ENCODE measurements at regions not wholly inside any gene's neighbourhood (a gene's known extent, or its start where the extent isn't known, plus 50 kb on each side); places are given as distances from the start of the nearest gene placed in this dataset.

- intact Hi-C loops (cut with DNase I) = no loop called here
- Histone ChIP-seq H3K27ac (no peak overlapping the region), H3K9me3 (no peaks in the 10 kb centered on the region), H3K4me1 (no peaks in the 10 kb centered on the region), H3K4me3 (no peak overlapping the region), H3K9ac (ENCODE audit: low read depth in 2 of 2, low read length in 2 of 2) (no peak overlapping the region), H3K36me3 (no peaks in the 10 kb centered on the region), H3K27me3 (no peaks in the 10 kb centered on the region)
- TF ChIP-seq CTCF (IDR thresholded peaks at IDR 0.05) = no peak
- no peak for DNase-seq
Measured at GRCh38 chr7:50858528-50859245, 76.0 kb upstream of the GRB10 start.

- TF ChIP-seq CTCF (IDR thresholded peaks at IDR 0.05) = no peak
- H3K36me3 ChIP-seq = no peaks in the 10 kb centered on the region
- H3K27me3 ChIP-seq = no peaks in the 10 kb centered on the region
- H3K9me3 ChIP-seq = no peaks in the 10 kb centered on the region
- no peak overlapping the region for H3K4me3 ChIP-seq
- no peak overlapping the region for H3K9ac ChIP-seq (ENCODE audit: low read depth in 2 of 2, low read length in 2 of 2)
- H3K4me1 ChIP-seq = no peaks in the 10 kb centered on the region
- intact Hi-C loops (cut with DNase I) = no loop called here
- H3K27ac ChIP-seq = no peak overlapping the region
- no peak for DNase-seq
Measured at GRCh38 chr7:50857804-50858489, 75.3 kb upstream of the GRB10 start.

- intact Hi-C loops (cut with DNase I) = no loop called here
Measured at GRCh38 chr7:50856806-50857205, 74.1 kb upstream of the GRB10 start.

GRCh38 chr7:50856231-50856630 is 73.5 kb upstream of the GRB10 start:
- TF ChIP-seq CTCF (IDR thresholded peaks at IDR 0.05) = no peak
- no peak overlapping the region for H3K27ac ChIP-seq
- no peak overlapping the region for H3K4me3 ChIP-seq
- no peaks in the 10 kb centered on the region for H3K4me1 ChIP-seq
- intact Hi-C loops (cut with DNase I) = no loop called here
- no peaks in the 10 kb centered on the region for H3K36me3 ChIP-seq
- H3K9me3 ChIP-seq = no peaks in the 10 kb centered on the region
- no peak overlapping the region for H3K9ac ChIP-seq (ENCODE audit: low read depth in 2 of 2, low read length in 2 of 2)
- no peak for DNase-seq
- no peaks in the 10 kb centered on the region for H3K27me3 ChIP-seq

More at GRCh38 chr7:50856806-50857205, 74.1 kb upstream of the GRB10 start:
- Histone ChIP-seq H3K9me3 (no peaks in the 10 kb centered on the region), H3K9ac (ENCODE audit: low read depth in 2 of 2, low read length in 2 of 2) (no peak overlapping the region), H3K27ac (no peak overlapping the region), H3K4me1 (no peaks in the 10 kb centered on the region), H3K36me3 (no peaks in the 10 kb centered on the region), H3K27me3 (no peaks in the 10 kb centered on the region), H3K4me3 (no peak overlapping the region)
- no peak for TF ChIP-seq CTCF (IDR thresholded peaks at IDR 0.05)
- no peak for DNase-seq

- H3K36me3 ChIP-seq = no peaks in the 10 kb centered on the region
- no peak overlapping the region for H3K4me3 ChIP-seq
- no peak overlapping the region for H3K9ac ChIP-seq (ENCODE audit: low read depth in 2 of 2, low read length in 2 of 2)
- H3K27ac ChIP-seq = no peak overlapping the region
- intact Hi-C loops (cut with DNase I) = no loop called here
- no peaks in the 10 kb centered on the region for H3K9me3 ChIP-seq
- DNase-seq = no peak
- H3K27me3 ChIP-seq = no peaks in the 10 kb centered on the region
- no peaks in the 10 kb centered on the region for H3K4me1 ChIP-seq
- no peak for TF ChIP-seq CTCF (IDR thresholded peaks at IDR 0.05)
Measured at GRCh38 chr7:50855526-50855925, 72.8 kb upstream of the GRB10 start.
